Prostate gland (tissue), 2 donors: ENCODE measurements at regions not wholly inside any gene's neighbourhood (a gene's known extent, or its start where the extent isn't known, plus 50 kb on each side); places are given as distances from the start of the nearest gene placed in this dataset.

Source experiments
- DNase-seq: peaks from one replicate; pipeline ENCODE4 v3.0.0-alpha.2; 2019; ENCODE audit warnings: low spot score
- H3K27ac ChIP-seq, 2 donors: fragments of 200-600 bp; sonication (generic); 2 replicates each; pipeline ENCODE4 v1.5.1; 2017 to 2019
- H3K27me3 ChIP-seq: fragments of 200-600 bp; sonication (generic); replicated peaks from 2 replicates; pipeline ENCODE4 v1.5.1; 2019; ENCODE audit not compliant: insufficient read depth
- H3K36me3 ChIP-seq, 2 donors: fragments of 200-600 bp; sonication (generic); 1 replicate in 1 of 2; 2 replicates in 1 of 2; pipeline versions ENCODE4 v1.5.1 to v1.8.1; 2017 to 2019
- H3K4me1 ChIP-seq: fragments of 200-600 bp; sonication (generic); replicated peaks from 2 replicates; pipeline ENCODE4 v1.5.1; 2019
- H3K4me3 ChIP-seq, 2 donors: fragments of 200-600 bp; sonication (generic); 2 replicates each; pipeline ENCODE4 v1.5.1; 2017 to 2019
- H3K9me3 ChIP-seq: fragments of 200-600 bp; sonication (generic); 2 replicates; pipeline ENCODE4 v1.5.1; 2017
- POLR2A ChIP-seq: fragments of 450-650 bp; IDR thresholded peaks from one replicate; pipeline ENCODE4 v1.6.1; 2016; ENCODE audit warnings: antibody characterized with exemption, mild to moderate bottlenecking
- POLR2AphosphoS5 ChIP-seq: sonication (generic); formaldehyde crosslinking; IDR thresholded peaks from one replicate; pipeline ENCODE4 v1.6.1; 2017; ENCODE audit warnings: antibody characterized with exemption
- WGBS: methylation state at CpG from one replicate; pipeline ENCODE4 v1.1.5; 2018; 5-methylcytosine and 5-hydroxymethylcytosine counted together
- intact Hi-C: fragments of 100-400 bp; cut with DNase I; formaldehyde crosslinking; loops from one replicate; pipeline ENCODE4 v1.14.2; 2022
- TF ChIP-seq, protein P1 (sequence below), 4 experiments: fragments of 200-600 bp in 2 of 4; fragments of 450-650 bp in 2 of 4; sonication (generic) in 2 of 4; IDR thresholded peaks; 1 replicate in 3 of 4; 2 replicates in 1 of 4; pipeline ENCODE4 v1.5.1; 2016 to 2019; ENCODE audit warnings: antibody characterized with exemption in 4 of 4, mild to moderate bottlenecking in 2 of 4, moderate library complexity in 2 of 4

DNA sequence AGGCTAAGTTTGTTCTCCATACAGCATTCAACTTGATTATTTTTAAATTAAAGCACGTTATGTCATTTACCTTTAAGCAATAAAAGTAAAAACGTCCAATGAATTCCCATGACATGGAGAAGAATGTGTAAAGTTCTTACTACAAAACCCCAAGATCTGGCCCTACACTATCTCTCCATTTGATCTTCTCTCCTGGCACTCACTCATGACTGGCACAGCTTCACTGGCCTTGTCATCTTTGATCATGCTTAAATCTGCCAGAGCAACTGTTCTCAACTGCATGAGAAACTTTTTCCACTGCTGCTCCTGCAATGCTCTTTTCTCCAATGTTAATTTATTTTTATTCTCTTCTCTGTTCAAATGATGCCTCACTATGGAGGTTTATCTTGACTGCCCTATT lies 1109.0 kb upstream of the IGFBP7 start:
- 39% methylated on average over 2 of the region's 2 CpGs for WGBS
- intact Hi-C loops, result no loop called here
- H3K9me3 ChIP-seq, result no peaks in the 10 kb centered on the region
- no peaks in the 10 kb centered on the region for H3K27me3 ChIP-seq
- no peaks in the 10 kb centered on the region for H3K4me1 ChIP-seq
- DNase-seq, result no peak
- TF ChIP-seq POLR2AphosphoS5, result no peak
- TF ChIP-seq, protein P1, sequence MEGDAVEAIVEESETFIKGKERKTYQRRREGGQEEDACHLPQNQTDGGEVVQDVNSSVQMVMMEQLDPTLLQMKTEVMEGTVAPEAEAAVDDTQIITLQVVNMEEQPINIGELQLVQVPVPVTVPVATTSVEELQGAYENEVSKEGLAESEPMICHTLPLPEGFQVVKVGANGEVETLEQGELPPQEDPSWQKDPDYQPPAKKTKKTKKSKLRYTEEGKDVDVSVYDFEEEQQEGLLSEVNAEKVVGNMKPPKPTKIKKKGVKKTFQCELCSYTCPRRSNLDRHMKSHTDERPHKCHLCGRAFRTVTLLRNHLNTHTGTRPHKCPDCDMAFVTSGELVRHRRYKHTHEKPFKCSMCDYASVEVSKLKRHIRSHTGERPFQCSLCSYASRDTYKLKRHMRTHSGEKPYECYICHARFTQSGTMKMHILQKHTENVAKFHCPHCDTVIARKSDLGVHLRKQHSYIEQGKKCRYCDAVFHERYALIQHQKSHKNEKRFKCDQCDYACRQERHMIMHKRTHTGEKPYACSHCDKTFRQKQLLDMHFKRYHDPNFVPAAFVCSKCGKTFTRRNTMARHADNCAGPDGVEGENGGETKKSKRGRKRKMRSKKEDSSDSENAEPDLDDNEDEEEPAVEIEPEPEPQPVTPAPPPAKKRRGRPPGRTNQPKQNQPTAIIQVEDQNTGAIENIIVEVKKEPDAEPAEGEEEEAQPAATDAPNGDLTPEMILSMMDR (IDR thresholded peaks at IDR 0.05), result no peak
- no peak for TF ChIP-seq POLR2A
- no peak overlapping the region for H3K4me3 ChIP-seq
- no peaks in the 10 kb centered on the region for H3K36me3 ChIP-seq
- H3K27ac ChIP-seq, result no peak overlapping the region

DNA sequence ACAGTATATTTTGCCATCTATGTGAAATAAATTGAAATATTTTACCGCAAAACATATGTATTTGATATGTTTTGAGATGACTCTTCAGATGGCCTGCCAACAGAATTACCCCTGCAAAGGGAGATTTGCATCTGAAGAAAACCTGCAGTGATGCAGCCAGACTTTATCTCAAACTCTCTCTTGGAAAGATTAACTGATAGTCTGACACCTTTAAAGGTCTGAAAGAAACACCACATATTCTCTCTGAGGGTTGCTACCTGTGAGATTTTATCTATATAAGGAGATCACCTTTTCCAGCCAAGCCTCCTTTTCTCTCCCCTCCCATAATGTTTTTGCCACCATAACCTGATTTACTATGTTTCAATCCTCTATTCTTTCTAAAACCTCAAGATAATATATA lies 1106.3 kb upstream of the IGFBP7 start:
- no peak overlapping the region for H3K4me3 ChIP-seq
- H3K27me3 ChIP-seq, result no peaks in the 10 kb centered on the region
- DNase-seq, result no peak
- no peaks in the 10 kb centered on the region for H3K36me3 ChIP-seq
- WGBS, result 94% methylated on average over 1 of the region's 1 CpG
- H3K4me1 ChIP-seq, result no peaks in the 10 kb centered on the region
- no peak overlapping the region for H3K27ac ChIP-seq
- TF ChIP-seq, protein P1 (IDR thresholded peaks at IDR 0.05), result no peak
- TF ChIP-seq POLR2AphosphoS5 (no peak), POLR2A (no peak)
- H3K9me3 ChIP-seq, result no peaks in the 10 kb centered on the region
- intact Hi-C loops, result no loop called here

DNA sequence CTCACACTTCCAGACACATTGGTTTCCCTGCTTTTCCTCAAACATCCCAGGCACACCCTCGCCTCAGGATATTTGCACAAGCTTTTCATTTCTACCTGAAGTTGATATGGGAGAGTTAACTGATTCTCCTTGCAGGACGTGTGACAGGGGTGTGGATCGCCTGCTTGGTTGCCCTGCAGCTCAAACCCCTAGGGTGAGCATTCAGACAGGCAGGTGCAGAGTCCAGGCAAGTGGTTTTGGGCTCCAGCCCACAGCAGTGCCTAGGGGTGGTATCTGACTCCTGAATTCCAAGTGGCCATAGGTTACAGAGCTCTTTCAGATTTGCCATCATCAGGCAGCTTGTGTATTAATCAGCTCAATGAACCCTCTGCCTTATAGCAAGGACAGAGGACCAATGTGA lies 1104.2 kb upstream of the IGFBP7 start:
- intact Hi-C loops, result no loop called here
- Histone ChIP-seq H3K4me3 (no peak overlapping the region), H3K36me3 (no peaks in the 10 kb centered on the region), H3K4me1 (no peaks in the 10 kb centered on the region), H3K9me3 (no peaks in the 10 kb centered on the region), H3K27me3 (no peaks in the 10 kb centered on the region), H3K27ac (no peak overlapping the region)
- WGBS, result 67% methylated on average over 3 of the region's 3 CpGs
- TF ChIP-seq POLR2A (no peak), POLR2AphosphoS5 (no peak)
- TF ChIP-seq, protein P1 (IDR thresholded peaks at IDR 0.05), result no peak
- DNase-seq, result no peak

DNA sequence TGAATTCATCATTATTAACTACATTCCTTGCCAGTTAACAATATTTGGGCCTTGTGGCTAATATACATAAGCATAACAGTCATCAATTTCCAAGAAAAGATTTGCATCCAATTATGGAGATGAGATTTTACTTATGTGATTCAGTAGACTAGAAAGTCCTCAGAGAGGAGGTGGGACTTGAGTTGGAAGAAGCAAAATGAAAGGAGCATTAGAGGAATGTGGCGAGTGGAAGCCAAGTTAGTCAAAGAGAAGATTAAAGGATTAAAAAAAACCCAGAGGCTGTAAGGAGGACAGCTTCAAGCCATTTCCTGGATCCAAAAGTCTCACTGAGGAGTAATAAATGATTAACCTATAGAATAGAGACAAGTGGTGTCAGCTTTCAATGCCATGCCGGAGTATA lies 1099.4 kb upstream of the IGFBP7 start:
- intact Hi-C loops, result no loop called here
- no peak for TF ChIP-seq POLR2A
- WGBS, result 62% methylated on average over 2 of the region's 2 CpGs
- DNase-seq, result no peak
- no peak overlapping the region for H3K4me3 ChIP-seq
- H3K27me3 ChIP-seq, result no peaks in the 10 kb centered on the region
- no peak overlapping the region for H3K27ac ChIP-seq
- no peaks in the 10 kb centered on the region for H3K9me3 ChIP-seq
- H3K4me1 ChIP-seq, result no peaks in the 10 kb centered on the region
- H3K36me3 ChIP-seq, result no peaks in the 10 kb centered on the region

DNA sequence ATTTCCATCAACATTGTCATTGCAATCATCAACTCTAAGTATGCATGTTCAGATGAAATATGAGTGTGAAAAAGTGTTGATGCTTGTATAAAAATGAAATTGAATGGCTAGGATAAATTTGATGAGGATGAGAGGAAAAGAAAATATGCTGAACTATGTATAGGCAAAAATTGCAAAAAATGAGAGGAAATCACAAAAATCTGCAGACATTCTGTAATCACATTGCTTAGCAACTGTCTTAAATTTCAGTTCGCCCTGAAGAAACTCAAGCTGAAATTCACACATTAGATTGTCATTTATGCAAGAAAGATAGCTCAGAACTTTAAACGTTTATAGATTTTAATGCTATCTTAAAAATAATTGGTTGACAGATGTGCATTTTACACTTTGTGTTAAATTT lies 1098.8 kb upstream of the IGFBP7 start:
- WGBS, result 83% methylated on average over 2 of the region's 2 CpGs
- Histone ChIP-seq H3K4me1 (no peaks in the 10 kb centered on the region), H3K27ac (no peak overlapping the region), H3K27me3 (no peaks in the 10 kb centered on the region), H3K4me3 (no peak overlapping the region), H3K36me3 (no peaks in the 10 kb centered on the region), H3K9me3 (no peaks in the 10 kb centered on the region)
- intact Hi-C loops, result no loop called here
- TF ChIP-seq POLR2AphosphoS5 (no peak), POLR2A (no peak)
- TF ChIP-seq, protein P1 (IDR thresholded peaks at IDR 0.05), result no peak
- DNase-seq, result no peak
